GM21723 (cell line): ENCODE measurements at regions not wholly inside any gene's neighbourhood (a gene's known extent, or its start where the extent isn't known, plus 50 kb on each side); places are given as distances from the start of the nearest gene placed in this dataset.
"Not testable (repeated sequence)": the region's sequence is repeated elsewhere in the genome, so short reads cannot be mapped to it uniquely, and the experiment has no call there.

Source experiments
- ATAC-seq: cut with Tn5 transposase; IDR thresholded peaks from one replicate; pipeline ENCODE4 v1.9.1; 2021; ENCODE audit warnings: mild to moderate bottlenecking, moderate library complexity; ENCODE audit not compliant: unreplicated experiment

DNA sequence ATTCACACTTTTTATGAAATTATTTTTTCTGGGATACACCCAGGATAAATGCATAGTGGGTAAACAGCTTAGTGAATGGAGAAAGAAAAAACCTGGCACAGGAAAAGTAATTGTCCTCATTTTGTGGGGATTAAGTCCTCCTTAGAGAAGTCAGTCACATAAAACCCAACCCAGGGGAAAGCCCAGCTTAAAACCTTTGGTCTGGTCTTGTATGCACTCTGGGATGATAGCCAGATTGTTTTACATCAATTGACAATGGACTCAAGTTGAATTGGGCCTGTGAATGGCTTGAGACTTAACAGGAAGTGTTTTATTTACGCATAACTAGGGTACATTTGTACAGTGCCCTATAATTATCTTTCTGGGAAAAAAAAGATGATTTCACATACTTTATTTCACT is 561.3 kb upstream of the GRIA3 start:
- ATAC-seq: no peak

DNA sequence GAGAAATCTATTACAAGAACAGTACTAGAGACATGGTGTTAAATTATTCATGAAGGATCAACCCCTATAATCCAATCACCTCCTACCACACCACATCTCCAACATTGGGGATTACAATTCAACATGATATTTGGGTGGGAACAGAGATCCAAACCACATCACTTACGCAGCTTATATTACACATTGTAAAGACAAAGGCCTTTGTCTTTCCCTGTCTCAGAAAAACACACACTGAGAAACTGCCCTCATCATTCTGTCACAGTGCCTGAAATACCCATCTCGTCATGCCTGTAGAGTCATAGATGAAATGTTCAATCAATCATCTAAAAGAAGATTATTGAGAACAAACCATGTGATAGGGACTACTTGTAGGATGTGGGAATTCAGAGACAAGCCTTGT is 558.8 kb upstream of the GRIA3 start:
- no peak for ATAC-seq

DNA sequence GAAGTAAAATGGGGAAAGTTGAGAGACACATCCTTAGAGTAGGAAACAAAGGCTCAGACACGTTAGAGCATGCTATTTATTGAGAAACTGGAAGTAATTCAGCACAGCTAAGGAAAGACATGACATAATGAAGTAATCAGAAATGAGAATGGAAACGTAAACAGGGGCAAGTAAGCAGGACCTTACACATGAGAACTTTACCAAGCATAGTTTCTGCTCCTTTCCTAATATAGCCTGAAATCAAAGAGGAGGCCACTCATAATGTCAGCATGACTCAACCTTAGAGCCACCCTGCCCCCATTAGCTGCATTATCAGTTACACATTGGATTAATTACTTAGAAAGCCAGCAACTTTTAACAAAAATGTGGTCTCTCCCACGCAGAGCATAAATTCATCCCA is 558.3 kb upstream of the GRIA3 start:
- no peak for ATAC-seq

DNA sequence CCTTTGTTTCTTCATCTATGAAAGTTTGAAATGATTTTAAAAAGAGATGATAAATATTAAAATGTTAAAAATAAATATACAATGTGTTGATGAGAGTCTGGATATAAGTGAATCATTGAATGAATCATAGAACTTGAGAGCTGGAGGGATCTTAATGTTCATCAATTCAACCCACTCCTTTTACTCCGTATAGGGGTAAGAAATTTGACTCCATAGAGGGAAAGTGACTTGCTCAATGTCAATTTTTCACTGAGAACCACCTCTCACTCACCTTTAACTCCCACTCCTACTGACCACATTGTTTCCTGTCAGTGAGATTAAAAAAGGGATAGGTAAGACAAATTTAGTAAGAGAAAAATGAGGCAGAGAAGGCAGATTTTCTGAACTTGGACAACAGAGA is 557.2 kb upstream of the GRIA3 start:
- ATAC-seq: no peak

DNA sequence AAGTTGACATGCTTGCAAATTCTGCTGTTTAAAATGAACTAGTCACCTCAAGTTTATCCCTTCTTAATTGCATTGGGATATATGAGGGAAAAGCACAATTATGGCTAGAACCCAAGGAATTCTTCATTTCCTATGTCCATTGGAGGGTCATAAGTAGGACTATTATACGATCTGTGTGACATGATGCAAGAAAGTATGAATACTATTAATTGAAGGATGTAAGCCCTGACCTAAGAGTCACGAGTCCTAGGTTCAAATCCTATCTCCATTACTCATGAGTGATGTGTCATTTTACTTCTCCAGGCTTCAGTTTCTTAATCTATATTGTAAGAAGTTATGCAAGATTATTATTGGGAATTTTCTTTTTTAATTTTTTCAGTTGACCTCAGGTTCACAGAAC is 542.9 kb upstream of the GRIA3 start:
- no peak for ATAC-seq

DNA sequence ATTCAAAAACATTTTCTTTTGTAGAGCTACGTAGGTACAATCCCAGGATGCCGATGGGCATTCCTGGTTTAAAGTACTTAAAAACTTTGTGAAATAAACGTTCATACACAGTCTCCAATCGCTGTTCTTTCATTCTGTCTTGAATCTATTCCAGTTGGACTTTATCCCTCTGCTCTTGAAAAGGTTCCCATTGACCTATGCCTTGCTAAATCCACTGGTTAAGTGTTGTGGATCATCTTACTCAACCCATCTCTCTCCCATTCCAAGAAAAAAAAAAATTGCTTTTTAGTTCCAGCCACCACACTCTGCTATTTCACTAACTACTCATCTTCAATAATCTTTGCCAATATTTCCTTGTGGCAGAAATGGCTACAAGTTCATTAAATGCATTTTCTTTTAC is 542.3 kb upstream of the GRIA3 start:
- ATAC-seq: no peak

DNA sequence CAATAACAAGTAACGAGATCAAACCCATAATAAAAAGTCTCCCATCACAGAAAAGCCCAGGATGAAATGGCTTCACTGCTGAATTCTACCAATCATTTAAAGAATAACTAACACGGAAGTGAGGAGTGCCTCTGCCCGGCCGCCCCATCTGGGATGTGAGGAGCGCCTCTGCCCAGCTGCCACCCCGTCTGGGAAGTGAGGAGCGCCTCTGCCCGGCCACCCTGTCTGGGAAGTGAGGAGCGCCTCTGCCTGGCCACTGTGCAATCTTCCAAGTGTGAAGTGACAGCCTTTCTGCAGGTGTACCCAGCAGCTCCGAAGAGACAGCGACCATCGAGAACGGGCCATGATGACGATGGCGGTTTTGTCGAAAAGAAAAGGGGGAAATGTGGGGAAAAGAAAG is 528.8 kb upstream of the GRIA3 start:
- ATAC-seq: not testable (repeated sequence)

DNA sequence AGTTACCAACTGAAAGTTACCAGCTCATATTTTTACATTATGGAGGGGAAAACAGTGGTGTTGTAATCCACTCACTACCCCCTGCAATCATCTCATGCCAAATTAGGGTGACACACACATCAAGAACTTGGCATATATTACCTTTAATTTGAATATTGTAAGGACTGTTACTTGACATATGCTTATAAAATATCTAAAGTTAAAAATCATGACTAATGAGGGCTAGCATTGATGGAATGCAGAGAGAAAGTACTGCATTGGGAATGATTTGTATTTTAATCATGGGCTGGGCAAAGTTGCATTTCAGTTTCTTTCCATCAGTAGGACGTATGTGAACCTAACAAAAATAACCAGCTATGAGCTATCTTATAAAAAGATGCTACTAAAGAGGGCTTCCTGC is 517.5 kb upstream of the GRIA3 start:
- no peak for ATAC-seq

DNA sequence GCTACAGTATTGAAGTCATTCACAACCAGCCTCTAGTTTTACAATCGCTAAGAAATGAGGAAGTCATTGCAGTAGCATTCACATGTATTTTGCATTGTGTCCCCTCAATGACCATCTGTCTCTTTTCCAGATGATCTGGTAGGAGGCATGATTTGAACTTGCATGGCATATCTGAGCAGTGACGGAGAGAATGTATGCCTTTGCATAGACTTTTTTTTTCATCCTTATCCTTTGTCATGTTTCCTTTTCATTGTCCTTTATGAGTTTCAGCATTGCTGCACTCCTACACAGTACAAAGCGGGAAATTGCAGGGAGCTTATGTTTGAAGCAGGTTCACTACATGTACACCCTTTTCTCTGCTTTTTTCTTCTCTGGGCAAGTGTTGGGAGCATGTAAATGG is 516.4 kb upstream of the GRIA3 start:
- no peak for ATAC-seq

DNA sequence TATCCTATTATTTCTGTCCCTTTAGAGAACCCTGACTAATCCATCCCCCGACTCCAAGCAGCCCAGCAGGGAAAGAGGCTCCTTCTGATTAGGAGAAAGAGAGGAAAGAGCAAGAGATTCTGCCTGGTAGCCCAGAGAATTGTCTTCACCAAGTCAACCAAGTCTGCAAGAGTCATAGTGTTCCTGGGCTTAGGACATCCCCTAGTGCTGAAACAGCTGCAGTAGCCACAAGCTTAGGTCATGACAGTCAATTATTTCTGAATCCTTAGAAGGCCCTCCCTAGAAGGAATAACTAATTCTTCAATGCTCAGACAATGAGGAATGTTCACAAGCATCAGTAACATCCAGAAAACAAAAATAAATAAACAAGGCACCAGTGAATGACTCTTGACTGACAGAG is 480.3 kb upstream of the GRIA3 start:
- no peak for ATAC-seq

DNA sequence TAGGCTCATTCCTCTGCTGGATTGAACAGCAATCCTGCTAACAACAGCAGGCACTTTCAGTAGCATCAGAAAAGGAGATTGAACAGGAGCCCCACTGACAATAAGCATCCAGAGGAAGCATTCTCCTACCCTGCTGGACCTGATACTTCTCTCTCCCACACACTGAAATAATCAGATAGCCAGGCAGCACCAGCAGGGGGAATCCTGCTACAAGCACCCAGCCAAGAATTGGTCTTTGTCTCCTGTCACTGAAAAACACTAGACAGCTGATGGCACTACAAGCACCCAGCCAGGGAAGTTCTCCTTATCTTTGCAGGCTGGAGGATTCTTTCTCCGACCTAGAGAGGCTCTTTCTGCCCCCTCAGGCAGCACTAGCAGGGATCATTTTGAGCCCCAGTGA is 444.3 kb upstream of the GRIA3 start:
- ATAC-seq: no peak

DNA sequence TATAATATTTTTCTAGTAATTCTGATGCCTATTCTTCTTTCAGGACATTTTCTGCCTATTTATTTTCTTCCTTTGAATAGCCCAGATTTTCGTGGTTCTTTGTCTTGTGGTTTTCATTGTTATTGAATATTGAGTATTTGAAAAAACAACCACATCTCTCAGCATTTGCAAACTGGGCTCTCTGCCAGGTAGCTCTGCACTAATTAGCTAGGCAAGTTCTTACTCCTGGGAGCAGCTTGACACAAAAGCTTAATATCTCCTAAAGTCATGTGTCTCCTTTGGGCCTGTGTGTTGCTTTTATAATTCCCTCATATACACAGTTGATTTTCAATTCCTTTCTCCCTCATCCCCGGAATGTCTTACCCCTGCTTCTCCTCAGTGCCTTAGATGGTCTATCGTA is 413.5 kb upstream of the GRIA3 start:
- no peak for ATAC-seq

DNA sequence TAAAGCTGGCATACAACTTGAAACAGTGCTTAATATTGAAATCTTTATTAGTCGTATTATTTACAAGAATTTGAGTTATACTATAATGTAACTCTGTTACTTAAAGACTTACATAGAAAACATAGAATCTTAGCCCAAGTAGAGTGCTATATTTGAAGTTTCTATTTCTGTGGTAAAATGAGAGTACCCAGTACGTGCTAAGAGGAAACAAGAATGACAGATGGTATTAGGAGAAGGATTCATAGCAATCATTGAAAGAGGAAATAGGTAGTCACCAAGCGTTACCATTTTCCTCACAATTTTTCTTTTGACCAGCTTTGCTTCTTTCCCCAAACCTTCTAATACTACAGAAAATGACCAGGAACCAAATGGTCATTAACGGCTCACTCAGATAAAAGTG is 412.1 kb upstream of the GRIA3 start:
- no peak for ATAC-seq

DNA sequence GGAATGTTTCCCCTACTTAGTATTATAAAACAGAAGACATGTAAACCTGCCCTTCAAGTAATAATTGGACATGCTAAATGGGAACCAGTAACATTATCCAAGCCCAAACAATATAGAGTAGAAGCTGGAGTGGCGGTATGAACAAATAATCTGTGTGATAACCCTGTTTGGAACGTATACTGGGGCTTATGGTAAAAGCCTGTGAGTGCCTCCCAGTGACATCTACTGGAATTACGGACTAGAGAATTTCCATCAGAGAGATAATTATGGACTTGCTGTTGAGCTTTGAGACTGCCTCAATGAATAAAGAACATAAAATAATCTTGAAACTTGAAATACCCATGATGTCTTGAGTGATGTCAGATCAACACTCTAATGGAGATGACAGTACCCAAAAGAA is 406.3 kb upstream of the GRIA3 start:
- no peak for ATAC-seq

DNA sequence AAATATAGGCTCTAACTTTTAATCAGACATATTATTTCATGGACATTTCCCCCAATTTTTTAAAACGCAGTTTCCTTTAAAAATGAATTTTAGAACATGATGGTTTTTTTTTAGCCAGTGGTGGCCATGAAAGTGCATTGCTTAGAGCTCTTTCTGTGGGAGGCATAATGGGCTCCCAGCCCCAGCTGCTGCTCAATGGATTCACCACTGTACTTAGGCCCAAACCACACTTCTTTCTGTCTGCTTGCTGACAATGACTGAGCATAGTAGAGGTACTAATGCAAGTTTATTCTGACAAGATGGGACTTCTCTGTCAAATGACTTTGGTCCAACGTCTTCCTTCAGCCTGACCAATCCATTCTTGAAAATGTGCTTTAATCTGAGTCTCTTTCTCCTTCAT is 400.2 kb upstream of the GRIA3 start:
- ATAC-seq: no peak

DNA sequence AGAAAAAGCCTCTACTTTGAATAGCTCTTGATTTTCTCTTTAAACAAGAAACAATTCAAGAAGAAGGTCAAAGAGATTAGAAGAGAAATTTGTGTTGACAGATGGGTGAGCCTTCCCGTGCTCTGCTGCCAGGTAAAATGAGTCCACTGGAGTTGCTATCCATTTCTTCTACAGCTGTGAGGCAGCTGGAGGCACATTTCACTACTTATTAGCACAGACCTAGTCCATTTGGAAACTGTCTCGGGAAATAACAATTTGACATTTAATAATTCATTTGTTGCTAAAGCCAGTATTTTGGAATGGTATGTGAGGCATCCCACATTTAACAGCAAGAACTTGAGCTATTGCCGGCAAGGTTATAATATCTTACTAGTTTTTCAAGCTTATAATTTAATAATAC is 396.8 kb upstream of the GRIA3 start:
- no peak for ATAC-seq

DNA sequence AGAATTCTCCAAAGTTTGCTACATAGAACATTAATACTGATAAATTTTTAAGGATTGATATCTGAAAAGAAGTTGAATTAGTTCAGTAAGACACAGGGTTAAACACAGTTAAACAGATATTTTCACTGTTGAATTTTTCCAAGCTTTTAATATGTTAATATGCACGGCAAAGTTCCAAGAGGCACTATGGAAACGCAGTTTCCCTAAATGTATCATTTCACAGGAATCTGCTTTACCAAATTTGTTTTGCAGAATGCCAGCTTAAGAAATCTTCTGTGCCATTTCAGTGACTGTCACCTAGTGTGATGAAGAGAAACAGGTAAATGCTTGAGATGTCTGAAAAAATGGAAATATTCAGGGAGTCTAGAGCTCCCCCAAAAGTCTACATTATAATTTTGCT is 395.9 kb upstream of the GRIA3 start:
- no peak for ATAC-seq

DNA sequence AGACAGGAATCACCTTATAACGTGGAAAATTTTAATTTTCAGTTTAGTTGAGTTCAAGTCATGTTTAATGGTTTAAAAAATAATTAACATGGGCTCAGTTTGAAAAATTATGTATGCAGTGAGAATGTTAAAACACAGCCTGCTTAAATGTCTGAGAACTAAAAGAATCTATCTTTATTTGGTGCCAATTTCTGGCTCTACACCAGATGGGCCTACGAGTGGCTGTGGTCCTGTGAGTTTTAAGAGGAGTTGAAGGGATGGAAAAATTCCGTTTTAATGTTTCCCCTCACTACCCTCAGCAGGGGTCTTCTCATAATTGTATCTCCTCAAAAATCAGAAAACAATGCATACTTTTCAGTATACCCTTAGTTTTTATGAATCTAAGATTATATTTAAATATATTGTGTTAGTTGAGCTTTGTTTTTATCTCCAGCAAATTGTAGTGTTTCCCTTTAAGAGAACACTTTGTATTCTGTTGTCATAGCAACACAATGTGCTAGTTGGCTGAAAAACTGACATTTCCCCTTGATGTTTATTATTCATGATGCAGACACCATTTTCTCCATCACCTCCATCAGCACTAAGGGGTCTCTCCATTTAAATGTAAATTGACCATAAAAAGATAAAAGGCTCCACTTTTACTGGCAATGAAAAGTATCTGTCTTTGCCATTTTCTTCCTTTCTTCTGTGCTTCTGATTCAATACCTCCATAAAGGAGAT is 393.5 kb upstream of the GRIA3 start:
- ATAC-seq: no peak

DNA sequence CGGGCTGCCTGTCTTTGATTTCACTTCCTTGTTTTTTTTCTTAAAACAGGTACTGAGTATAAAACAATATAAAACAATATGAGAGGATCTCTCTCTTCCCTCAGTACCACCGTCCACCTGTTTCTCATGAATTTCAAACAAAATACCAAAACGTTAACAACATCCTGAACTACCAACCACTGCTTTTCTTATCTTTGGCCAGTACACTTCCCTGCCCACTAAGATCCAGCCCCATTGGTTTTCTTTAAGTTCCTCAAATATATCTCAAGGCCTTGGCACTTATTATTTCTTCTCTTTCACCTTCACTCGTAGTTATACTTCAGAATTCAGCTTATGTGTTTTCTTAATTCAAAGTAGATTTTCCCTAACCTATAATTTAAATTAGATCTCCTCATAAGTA is 370.2 kb upstream of the GRIA3 start:
- ATAC-seq: no peak

DNA sequence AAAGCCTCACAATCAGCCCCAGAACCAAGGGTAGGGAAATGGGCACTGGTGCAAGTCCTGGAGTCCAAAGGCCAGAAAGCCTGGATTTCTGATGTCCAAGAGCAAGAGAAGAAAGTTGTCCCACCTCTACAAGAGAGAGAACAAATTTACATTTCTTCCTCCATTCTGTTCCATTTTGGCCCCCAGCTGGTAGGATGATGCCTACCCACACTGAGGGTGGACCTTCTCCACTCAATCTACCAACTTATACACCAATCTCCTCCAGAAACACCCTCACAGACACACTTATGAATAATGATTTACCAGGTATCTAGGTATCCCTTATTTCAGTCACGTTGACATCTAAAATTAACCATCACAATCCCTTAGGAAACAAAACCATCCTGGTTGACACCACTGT is 367.8 kb upstream of the GRIA3 start:
- no peak for ATAC-seq

DNA sequence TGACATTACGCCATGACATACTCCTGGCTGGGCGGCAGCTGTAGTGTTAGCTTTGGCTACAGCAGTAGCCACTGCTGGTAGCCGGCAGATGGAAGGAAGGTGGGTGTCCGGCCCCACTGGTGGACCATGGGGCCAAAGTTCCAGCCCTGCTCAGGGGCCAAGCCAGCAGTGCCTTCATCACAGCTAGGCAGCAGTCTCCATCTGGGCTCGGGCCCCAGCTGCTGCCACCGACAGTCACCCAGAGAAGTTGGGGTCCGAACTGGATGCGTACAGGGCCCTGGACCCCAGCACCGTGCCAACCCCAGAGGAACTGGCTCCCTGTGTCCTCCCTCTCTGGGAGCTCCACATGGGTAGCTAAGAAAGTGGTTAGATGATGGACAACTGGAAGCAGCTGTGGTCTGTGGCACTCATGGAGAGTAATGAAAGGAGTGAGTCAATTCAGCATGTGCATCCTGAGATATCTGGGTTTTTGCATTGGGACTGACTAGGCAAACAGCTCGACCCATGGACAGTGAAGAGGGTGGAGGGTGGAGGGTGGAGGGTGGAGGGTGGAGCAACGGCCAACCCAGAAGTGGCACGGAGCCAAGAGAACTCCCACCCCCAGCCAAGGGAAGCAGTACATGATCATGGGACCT is 366.6 kb upstream of the GRIA3 start:
- no peak for ATAC-seq

DNA sequence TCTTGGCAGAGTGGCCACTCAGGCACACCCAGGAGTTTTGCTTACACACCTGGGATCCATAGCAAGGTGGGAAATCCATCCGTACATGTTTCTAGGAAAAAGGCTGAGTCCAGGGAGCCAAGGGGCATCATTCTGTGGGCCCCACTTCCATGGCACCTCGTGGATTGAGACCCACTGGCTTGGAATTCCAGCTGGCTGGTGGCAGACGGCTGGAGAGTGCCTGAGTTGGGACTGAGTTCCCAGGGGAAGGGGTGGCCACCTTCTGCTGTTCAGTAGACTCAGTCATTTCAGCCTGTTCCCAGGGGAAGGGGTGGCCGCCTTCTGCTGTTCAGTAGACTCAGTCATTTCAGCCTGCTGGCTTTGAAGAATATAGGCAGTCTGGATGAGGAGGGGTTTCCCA is 366.0 kb upstream of the GRIA3 start:
- ATAC-seq: no peak

DNA sequence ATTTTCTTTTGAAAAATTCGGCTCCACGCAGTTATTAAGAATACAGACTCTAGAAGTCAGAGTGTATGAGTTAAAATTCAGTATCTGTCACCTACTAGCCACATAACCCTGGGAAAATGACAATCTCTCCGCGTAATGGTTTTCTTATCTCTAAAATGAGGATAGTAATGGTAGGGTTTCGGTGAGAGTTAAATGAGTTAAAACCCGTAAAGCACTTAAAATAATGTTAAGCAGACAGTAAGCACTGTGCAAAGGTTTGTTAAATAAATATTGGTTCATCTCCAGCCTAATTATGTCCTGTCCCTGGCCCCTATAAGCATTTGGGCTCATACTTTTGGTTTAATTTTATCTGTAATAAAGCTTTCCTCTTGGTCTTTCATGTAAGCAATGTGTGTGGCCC is 350.8 kb upstream of the GRIA3 start:
- no peak for ATAC-seq
